ENCODE measurements at regions not wholly inside any gene's neighbourhood (a gene's known extent, or its start where the extent isn't known, plus 50 kb on each side); places are given as distances from the start of the nearest gene placed in this dataset.

DNA sequence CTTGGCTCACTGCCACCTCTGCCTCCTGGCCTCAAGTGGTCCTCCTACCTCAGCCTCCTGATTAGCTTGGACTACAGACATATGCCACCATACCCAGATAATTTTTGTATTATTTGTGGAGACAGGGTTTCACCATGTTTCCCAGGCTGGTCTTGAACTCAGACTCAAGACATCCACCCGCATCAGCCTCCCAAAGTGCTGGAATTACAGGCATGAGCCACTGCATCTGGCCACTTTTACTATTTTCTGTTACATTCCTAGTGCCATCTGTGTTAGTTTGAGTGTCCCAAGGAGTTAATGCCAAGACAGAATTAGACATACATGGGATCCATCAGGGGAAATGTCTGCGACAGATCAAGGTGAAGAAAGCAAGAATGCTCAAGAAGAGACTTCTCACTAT, 288.2 kb upstream of the CTSO start:
- TF ChIP-seq, protein P1, sequence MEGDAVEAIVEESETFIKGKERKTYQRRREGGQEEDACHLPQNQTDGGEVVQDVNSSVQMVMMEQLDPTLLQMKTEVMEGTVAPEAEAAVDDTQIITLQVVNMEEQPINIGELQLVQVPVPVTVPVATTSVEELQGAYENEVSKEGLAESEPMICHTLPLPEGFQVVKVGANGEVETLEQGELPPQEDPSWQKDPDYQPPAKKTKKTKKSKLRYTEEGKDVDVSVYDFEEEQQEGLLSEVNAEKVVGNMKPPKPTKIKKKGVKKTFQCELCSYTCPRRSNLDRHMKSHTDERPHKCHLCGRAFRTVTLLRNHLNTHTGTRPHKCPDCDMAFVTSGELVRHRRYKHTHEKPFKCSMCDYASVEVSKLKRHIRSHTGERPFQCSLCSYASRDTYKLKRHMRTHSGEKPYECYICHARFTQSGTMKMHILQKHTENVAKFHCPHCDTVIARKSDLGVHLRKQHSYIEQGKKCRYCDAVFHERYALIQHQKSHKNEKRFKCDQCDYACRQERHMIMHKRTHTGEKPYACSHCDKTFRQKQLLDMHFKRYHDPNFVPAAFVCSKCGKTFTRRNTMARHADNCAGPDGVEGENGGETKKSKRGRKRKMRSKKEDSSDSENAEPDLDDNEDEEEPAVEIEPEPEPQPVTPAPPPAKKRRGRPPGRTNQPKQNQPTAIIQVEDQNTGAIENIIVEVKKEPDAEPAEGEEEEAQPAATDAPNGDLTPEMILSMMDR (IDR thresholded peaks at IDR 0.05), result no peak
- TF ChIP-seq EP300 (IDR thresholded peaks at IDR 0.05), result no peak

Data from gastroesophageal sphincter (tissue), 3 donors.